ENCODE measurements at regions not wholly inside any gene's neighbourhood (a gene's known extent, or its start where the extent isn't known, plus 50 kb on each side); places are given as distances from the start of the nearest gene placed in this dataset.
"Not testable (repeated sequence)": the region's sequence is repeated elsewhere in the genome, so short reads cannot be mapped to it uniquely, and the experiment has no call there.

DNA sequence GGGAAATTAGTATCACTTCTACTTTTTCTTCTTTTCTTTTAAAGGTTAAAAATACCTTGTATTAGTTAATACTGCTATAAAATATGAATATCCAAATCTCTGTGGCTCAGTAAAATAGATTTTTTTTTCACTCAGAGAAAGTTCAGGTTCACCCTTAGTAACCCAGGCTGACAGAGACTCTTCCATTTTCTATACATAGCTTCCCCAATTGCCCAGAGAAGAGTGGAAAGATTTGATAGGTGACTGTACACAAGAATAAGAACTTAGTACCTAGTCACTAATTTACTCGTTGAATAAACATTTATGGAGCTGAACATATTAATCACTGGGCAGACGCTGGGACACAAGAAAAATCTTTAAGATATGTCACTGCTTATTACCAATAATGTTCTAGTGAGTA, 77.2 kb upstream of the AGAP9 start:
- H3K36me3 Mint-ChIP-seq; H3K9me3 Mint-ChIP-seq; H3K27me3 ChIP-seq (ENCODE audit: insufficient read depth, low read length, poor library complexity, severe bottlenecking); H3K4me1 Mint-ChIP-seq; H3K4me1 ChIP-seq (ENCODE audit: insufficient read depth, low read length); H3K4me3 ChIP-seq (ENCODE audit: low read length); DNase-seq; H3K27ac Mint-ChIP-seq; H3K4me3 Mint-ChIP-seq; H3K9me3 ChIP-seq (ENCODE audit: low read length); CTCF ChIA-PET; H3K36me3 ChIP-seq (ENCODE audit: insufficient read depth, low read length); POLR2A ChIA-PET; H3K27me3 Mint-ChIP-seq; H3K27ac ChIP-seq (ENCODE audit: low read depth, low read length): not testable (repeated sequence)

DNA sequence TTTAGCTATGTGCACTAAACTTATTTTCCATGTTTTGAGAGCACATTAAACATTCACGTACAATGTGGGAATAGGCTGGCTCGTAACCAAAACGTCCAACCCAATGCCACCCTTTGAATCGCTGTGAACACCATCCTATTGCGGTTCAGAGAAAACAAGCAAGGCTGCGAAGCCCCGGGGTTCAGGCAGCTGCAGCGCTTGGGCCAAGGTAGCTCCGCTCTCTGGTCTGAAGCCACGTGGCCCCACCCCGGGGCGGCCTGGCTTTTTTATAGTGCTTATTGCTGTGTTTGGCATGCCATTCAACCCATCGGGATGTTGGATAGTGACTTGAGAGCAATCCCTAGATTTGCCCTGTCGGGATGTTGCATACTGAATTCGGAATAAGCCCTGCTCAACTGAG, 76.7 kb upstream of the AGAP9 start:
- H3K9me3 ChIP-seq (ENCODE audit: low read length); H3K27ac ChIP-seq (ENCODE audit: low read depth, low read length); H3K4me1 ChIP-seq (ENCODE audit: insufficient read depth, low read length); H3K4me3 ChIP-seq (ENCODE audit: low read length); H3K36me3 ChIP-seq (ENCODE audit: insufficient read depth, low read length); CTCF ChIA-PET; H3K4me3 Mint-ChIP-seq; H3K27ac Mint-ChIP-seq; H3K9me3 Mint-ChIP-seq; H3K27me3 ChIP-seq (ENCODE audit: insufficient read depth, low read length, poor library complexity, severe bottlenecking); H3K27me3 Mint-ChIP-seq; H3K4me1 Mint-ChIP-seq; H3K36me3 Mint-ChIP-seq; DNase-seq; POLR2A ChIA-PET: not testable (repeated sequence)

DNA sequence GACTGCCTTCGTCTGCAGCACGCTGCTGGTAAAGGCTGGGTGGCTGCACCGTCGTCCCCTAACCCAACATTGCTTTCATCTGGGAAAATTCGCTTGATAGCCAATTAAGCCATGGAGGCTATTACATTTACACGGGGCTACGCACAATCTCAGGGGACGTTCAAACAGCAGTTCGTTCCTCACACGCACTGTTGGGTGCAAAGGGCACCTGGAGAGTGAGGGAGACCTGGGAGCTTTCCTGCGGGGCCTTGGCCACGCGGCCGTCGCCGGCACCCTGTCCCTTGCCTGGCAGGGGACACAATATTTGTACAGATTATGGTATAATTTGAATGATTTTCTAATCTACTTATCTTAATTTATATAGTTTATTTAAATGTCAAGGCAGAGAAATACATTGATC, 76.2 kb upstream of the AGAP9 start:
- POLR2A ChIA-PET; H3K27me3 Mint-ChIP-seq; H3K27ac Mint-ChIP-seq; H3K36me3 ChIP-seq (ENCODE audit: insufficient read depth, low read length); H3K9me3 Mint-ChIP-seq; H3K27ac ChIP-seq (ENCODE audit: low read depth, low read length); H3K4me3 Mint-ChIP-seq; H3K36me3 Mint-ChIP-seq; H3K4me3 ChIP-seq (ENCODE audit: low read length); H3K4me1 ChIP-seq (ENCODE audit: insufficient read depth, low read length); H3K4me1 Mint-ChIP-seq; CTCF ChIA-PET; H3K27me3 ChIP-seq (ENCODE audit: insufficient read depth, low read length, poor library complexity, severe bottlenecking); DNase-seq; H3K9me3 ChIP-seq (ENCODE audit: low read length): not testable (repeated sequence)

DNA sequence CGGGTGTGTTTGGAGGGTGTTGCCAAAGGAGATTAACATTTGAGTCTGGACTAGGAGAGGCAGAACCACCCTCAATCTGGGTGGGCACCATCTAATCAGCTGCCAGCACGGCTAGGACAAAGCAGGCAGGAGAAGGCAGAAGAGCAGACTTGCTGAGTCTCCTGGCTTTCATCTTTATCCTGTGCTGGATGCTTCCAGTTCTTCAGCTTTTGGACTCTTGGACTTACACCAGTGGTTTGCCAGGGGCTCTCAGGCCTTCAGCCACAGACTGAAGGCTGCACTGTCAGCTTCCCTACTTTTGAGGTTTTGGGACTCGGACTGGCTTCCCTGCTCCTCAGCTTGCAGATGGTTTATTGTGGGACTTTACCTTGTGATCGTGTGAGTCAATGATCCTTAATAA, 70.4 kb upstream of the AGAP9 start:
- H3K4me3 ChIP-seq (ENCODE audit: low read length); H3K27me3 ChIP-seq (ENCODE audit: insufficient read depth, low read length, poor library complexity, severe bottlenecking); H3K27me3 Mint-ChIP-seq; H3K9me3 ChIP-seq (ENCODE audit: low read length); H3K27ac Mint-ChIP-seq; H3K4me1 Mint-ChIP-seq; H3K4me3 Mint-ChIP-seq; H3K4me1 ChIP-seq (ENCODE audit: insufficient read depth, low read length); H3K36me3 ChIP-seq (ENCODE audit: insufficient read depth, low read length); CTCF ChIA-PET; H3K9me3 Mint-ChIP-seq; H3K36me3 Mint-ChIP-seq; H3K27ac ChIP-seq (ENCODE audit: low read depth, low read length); DNase-seq; POLR2A ChIA-PET: not testable (repeated sequence)

DNA sequence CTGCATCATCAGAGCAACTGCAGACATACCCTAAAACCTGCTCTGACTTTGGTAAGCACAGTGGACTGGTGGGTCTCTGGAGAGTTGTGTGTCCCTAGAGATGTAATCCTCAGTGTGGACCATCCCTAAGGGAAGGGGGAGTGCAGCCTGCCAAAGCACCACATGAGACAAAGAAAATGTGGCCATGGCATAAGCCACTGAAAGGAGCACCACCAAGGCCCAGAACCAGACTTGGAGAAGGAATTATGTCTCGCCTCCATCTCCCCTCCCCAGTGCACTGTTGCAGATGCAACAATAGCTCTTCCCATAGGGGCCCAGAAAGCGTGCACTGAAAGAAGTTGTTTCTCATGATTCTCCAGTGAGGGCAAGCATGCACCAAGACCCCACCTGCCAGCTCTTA, 69.7 kb upstream of the AGAP9 start:
- H3K27me3 Mint-ChIP-seq; H3K36me3 Mint-ChIP-seq; H3K4me1 Mint-ChIP-seq; H3K27ac ChIP-seq (ENCODE audit: low read depth, low read length); H3K4me3 Mint-ChIP-seq; POLR2A ChIA-PET; DNase-seq; H3K9me3 Mint-ChIP-seq; H3K36me3 ChIP-seq (ENCODE audit: insufficient read depth, low read length); H3K27me3 ChIP-seq (ENCODE audit: insufficient read depth, low read length, poor library complexity, severe bottlenecking); H3K27ac Mint-ChIP-seq; H3K9me3 ChIP-seq (ENCODE audit: low read length); H3K4me3 ChIP-seq (ENCODE audit: low read length); H3K4me1 ChIP-seq (ENCODE audit: insufficient read depth, low read length); CTCF ChIA-PET: not testable (repeated sequence)

DNA sequence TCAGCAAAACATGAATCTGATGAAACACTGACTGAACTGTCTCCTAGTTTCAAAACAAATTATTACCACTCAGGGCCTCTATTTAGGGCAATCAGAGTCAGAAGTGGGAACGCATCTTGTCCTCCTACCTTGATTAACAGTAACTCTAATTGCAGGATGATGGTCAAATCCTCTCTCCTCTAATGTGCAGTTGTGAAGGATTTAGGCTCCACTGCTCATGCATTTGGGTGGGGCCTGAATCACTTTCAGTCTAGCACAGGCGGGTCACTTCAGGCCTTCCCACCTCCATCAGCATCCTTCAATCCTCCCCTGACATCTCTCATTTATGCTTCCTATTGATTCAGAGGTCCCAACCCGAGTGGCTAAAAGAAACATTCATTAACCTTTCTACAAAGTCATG, 67.5 kb upstream of the AGAP9 start:
- H3K4me1 Mint-ChIP-seq; H3K4me3 ChIP-seq (ENCODE audit: low read length); H3K4me1 ChIP-seq (ENCODE audit: insufficient read depth, low read length); H3K27me3 ChIP-seq (ENCODE audit: insufficient read depth, low read length, poor library complexity, severe bottlenecking); CTCF ChIA-PET; H3K4me3 Mint-ChIP-seq; DNase-seq; H3K27ac Mint-ChIP-seq; H3K27me3 Mint-ChIP-seq; H3K36me3 ChIP-seq (ENCODE audit: insufficient read depth, low read length); H3K27ac ChIP-seq (ENCODE audit: low read depth, low read length); POLR2A ChIA-PET; H3K9me3 ChIP-seq (ENCODE audit: low read length); H3K36me3 Mint-ChIP-seq; H3K9me3 Mint-ChIP-seq: not testable (repeated sequence)

DNA sequence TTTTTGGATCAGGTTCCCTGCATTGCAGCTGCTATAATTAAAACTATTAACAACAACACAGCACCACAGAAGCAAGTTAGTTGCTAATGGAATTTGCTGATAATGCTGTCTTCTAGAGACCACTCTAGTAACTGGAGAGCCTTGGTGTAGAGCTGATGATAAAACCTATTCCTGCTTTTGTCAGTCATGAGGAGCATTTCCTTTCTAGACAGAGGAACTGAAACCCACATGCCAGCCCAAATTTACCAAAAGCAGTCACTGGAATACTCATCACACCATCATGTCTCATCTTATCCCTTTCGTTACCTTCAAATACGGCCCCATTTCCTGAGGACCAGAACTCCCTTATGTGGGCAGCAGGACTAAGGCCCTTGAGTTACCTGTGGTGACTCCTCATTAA, 67.1 kb upstream of the AGAP9 start:
- H3K27ac Mint-ChIP-seq; H3K9me3 Mint-ChIP-seq; H3K4me1 ChIP-seq (ENCODE audit: insufficient read depth, low read length); H3K36me3 Mint-ChIP-seq; H3K27me3 ChIP-seq (ENCODE audit: insufficient read depth, low read length, poor library complexity, severe bottlenecking); H3K4me1 Mint-ChIP-seq; H3K4me3 ChIP-seq (ENCODE audit: low read length); DNase-seq; H3K27ac ChIP-seq (ENCODE audit: low read depth, low read length); H3K4me3 Mint-ChIP-seq; CTCF ChIA-PET; H3K36me3 ChIP-seq (ENCODE audit: insufficient read depth, low read length); POLR2A ChIA-PET; H3K9me3 ChIP-seq (ENCODE audit: low read length); H3K27me3 Mint-ChIP-seq: not testable (repeated sequence)

DNA sequence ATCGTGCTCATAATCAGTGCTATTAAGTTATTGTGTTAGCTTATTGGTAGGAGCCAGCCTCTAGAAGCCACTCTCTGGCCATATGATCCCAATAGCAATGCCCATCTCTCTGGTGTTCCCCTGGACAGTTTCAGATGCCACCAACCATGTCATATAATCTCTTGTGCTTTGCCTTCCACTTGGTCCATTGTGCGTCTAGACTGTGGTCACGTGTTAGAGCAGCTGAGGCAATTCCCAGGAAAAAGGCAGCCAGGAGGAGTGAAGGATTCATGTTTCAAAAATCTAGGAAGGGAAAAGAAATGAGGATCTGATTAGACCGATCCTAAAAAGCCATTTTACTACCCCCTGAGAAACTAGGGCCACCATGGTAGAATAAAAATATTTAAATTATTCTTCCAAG, 58.6 kb upstream of the AGAP9 start:
- H3K27ac ChIP-seq (ENCODE audit: low read depth, low read length); CTCF ChIA-PET; H3K4me3 Mint-ChIP-seq; H3K9me3 ChIP-seq (ENCODE audit: low read length); H3K27ac Mint-ChIP-seq; H3K4me1 Mint-ChIP-seq; H3K9me3 Mint-ChIP-seq; H3K36me3 Mint-ChIP-seq; POLR2A ChIA-PET; H3K36me3 ChIP-seq (ENCODE audit: insufficient read depth, low read length); H3K4me3 ChIP-seq (ENCODE audit: low read length); DNase-seq; H3K4me1 ChIP-seq (ENCODE audit: insufficient read depth, low read length); H3K27me3 ChIP-seq (ENCODE audit: insufficient read depth, low read length, poor library complexity, severe bottlenecking); H3K27me3 Mint-ChIP-seq: not testable (repeated sequence)

DNA sequence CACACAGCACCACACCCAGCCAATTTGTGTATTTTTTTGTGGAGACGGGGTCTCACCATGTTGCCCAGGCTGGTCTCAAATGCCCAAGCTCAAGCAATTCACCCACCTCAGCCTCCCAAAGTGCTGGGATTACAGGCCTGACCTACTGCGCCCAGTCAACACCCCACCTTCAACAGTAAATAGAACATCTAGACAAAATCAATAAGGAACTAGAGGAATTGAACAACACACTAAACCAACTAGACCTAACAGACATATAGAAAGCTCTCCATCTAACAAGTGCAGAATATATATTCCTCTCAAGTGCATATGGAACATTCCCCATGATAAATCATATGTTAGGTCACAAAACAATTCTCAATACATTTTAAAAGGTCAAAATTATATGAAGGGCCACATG, 56.6 kb upstream of the AGAP9 start:
- H3K36me3 Mint-ChIP-seq; H3K27ac ChIP-seq (ENCODE audit: low read depth, low read length); H3K4me1 Mint-ChIP-seq; H3K27me3 Mint-ChIP-seq; H3K4me1 ChIP-seq (ENCODE audit: insufficient read depth, low read length); H3K9me3 ChIP-seq (ENCODE audit: low read length); H3K27ac Mint-ChIP-seq; POLR2A ChIA-PET; H3K36me3 ChIP-seq (ENCODE audit: insufficient read depth, low read length); H3K9me3 Mint-ChIP-seq; CTCF ChIA-PET; H3K4me3 Mint-ChIP-seq; H3K27me3 ChIP-seq (ENCODE audit: insufficient read depth, low read length, poor library complexity, severe bottlenecking); H3K4me3 ChIP-seq (ENCODE audit: low read length); DNase-seq: not testable (repeated sequence)

Measured in CD8-positive, alpha-beta memory T cell (primary cell).